Astrocyte of the spinal cord (primary cell): ENCODE measurements at regions not wholly inside any gene's neighbourhood (a gene's known extent, or its start where the extent isn't known, plus 50 kb on each side); places are given as distances from the start of the nearest gene placed in this dataset.
"Not testable (repeated sequence)": the region's sequence is repeated elsewhere in the genome, so short reads cannot be mapped to it uniquely, and the experiment has no call there.

Experiments
- DNase-seq: peaks from one replicate; pipeline ENCODE4 v3.0.0; 2011; ENCODE audit warnings: low read depth, low spot score
- H3K4me3 ChIP-seq: 2 replicates; pipeline ENCODE4 v1.5.1; 2011; ENCODE audit warnings: low read depth, mild to moderate bottlenecking, low read length, moderate library complexity
- CTCF ChIP-seq: IDR thresholded peaks from 2 replicates; pipeline ENCODE4 v1.5.1; 2012; ENCODE audit warnings: low read depth, mild to moderate bottlenecking, low read length, inconsistent platforms
- in situ Hi-C: cut with HindIII; loops from 2 replicates; pipeline ENCODE4 v1.10.0; 2017; ENCODE audit warnings: low sequenced_read_pairs

DNA sequence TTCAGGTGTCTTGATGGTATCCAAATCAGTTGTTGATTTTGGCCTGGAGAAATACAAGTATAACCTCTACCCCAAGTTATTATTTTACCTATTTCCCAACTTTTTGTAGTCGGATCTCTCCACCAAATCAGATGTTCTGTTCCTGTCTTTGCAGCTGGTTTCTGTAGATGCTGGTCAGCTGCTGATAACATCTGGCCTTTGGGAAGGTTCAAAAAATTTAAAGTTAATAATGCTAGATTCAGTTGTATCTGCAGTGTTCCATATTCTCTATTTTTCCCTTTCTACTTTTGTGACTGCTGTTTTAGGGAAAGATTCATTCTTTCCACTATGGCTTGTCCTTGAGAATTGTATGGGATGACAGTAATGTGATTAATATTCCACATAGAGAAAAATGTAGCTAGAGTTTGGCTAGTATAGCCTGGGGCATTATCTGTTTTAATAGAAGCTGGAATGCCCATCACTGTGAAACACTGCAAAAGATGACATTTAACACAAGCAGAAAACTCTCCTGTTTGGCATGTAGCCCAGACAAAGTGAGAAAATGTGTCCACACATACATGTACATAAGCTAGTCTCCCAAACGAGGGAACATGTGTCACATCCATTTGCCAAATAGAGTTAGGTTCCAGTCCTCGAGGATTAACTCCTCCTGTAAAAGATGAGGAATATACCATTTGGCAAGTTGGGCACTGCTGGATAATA lies 99.2 kb downstream of the ZNF100 start:
- in situ Hi-C loops, H3K4me3 ChIP-seq, DNase-seq: not testable (repeated sequence)

- no peak overlapping the region for H3K4me3 ChIP-seq
- TF ChIP-seq CTCF = no peak
- in situ Hi-C loops = no loop called here
- DNase-seq = no peak
These were observed 111.7 kb downstream of the ZNF100 start for GRCh38 chr19:21655540-21656126.

DNA sequence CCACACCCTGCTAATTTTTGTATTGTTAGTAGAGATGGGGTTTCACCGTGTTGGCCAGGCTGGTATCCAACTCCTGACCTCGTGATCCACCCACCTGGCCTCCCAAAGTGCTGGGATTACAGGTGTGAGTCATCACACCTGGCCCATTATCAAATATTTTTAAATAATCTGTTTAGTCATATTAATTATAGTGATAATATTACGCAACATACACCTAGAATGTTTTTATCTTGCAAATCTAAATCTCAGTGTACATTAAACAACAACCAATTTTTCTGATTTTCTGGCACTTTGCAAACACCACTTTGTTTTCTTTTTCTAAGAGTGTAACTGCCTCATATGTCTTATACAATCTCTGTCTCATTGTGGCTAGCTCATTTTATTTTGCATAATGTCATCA lies 115.9 kb downstream of the ZNF100 start:
- in situ Hi-C loops, H3K4me3 ChIP-seq, DNase-seq: not testable (repeated sequence)

DNA sequence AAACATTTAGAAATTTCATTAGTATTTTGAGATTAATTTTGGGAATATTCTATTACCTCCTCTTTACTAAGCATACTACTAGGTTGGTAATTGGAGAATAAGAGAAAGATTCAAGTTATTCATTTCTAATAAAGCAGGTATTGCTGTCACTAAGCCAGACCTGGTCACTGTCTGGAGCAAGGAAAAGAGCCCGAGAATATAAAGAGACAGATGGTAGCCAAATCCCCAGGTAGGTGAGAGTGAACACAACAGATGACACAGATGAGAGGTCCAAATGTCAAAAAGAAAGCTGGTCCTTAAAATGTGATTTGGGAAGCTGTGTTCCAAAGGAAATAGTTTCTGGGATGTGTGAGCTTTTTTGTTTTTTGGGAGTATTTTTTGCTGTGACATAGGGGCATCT lies 128.6 kb downstream of the ZNF100 start:
- DNase-seq = no peak
- H3K4me3 ChIP-seq = no peak overlapping the region
- in situ Hi-C loops = no loop called here
- TF ChIP-seq CTCF = no peak

DNA sequence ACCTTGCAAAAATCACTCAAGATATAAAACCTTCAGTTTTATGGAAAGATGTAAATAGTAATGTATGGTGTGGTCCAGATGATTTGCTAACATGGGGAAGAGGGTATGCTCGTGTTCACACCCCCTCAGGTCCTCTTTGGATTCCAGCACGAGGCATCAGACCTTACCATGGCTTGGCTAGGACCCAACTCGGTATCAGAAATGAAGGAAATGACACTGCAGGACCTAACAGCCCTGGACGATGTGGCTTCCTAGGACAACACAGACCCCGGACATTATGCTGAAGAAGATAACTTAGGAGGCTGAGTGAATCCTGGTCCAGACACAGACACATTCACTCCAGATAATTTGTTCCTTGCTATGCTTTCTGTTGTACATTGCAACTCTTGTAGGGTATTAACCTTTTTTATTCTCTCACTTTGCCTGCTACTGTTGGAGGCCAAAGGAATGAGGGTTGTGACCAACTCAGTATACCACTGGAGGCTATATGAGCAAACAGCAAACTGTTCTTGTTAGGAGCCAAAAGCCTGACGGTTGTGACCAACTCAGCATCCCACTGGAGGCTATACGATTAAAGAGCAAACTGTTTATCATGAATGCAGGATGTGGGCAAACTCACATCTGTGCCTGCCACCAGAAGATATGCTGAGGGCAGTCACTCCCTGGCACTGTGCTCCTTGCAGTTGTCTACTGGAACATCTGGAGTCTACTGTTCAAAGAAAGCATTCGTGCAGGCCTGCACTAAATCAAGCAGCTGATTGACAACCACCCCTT lies 121.7 kb downstream of the ZNF429 start:
- H3K4me3 ChIP-seq = no peak overlapping the region
- no peak for TF ChIP-seq CTCF
- in situ Hi-C loops = no loop called here
- no peak for DNase-seq

DNA sequence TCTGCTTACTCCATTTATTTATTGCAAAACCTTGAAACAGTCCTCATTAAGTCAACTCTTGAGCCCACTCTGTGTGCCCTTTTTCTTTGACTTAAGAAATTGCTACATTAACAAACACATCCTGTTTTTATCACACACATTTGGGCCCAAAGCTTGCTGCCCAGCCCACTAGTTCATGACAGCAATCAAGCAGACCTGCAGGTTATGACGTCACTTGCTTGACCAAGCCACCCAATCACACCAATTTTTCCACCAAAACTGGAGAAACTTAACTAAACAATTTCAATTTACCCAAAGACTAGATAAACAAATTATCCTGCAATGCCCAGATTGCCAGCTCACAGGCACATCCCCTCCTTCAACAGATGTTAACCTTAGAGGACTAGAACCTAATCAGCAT lies 120.7 kb downstream of the ZNF429 start:
- TF ChIP-seq CTCF = no peak
- in situ Hi-C loops = no loop called here
- no peak for DNase-seq
- no peak overlapping the region for H3K4me3 ChIP-seq

- TF ChIP-seq CTCF = no peak
- in situ Hi-C loops = no loop called here
- H3K4me3 ChIP-seq = no peak overlapping the region
- no peak for DNase-seq
These were observed 117.5 kb downstream of the ZNF429 start for GRCh38 chr19:21622920-21623319.
